Testis (tissue), 2 donors: ENCODE measurements at regions not wholly inside any gene's neighbourhood (a gene's known extent, or its start where the extent isn't known, plus 50 kb on each side); places are given as distances from the start of the nearest gene placed in this dataset.

Experiments
- DNase-seq: peaks from one replicate; pipeline ENCODE4 v3.0.0-alpha.2; 2019
- H3K27ac ChIP-seq, 2 donors: fragments of 200-600 bp; sonication (generic); one replicate each; pipeline ENCODE4 v1.5.1; 2019
- H3K27me3 ChIP-seq: fragments of 200-600 bp; sonication (generic); one replicate; pipeline ENCODE4 v1.5.1; 2019
- H3K36me3 ChIP-seq: fragments of 200-600 bp; sonication (generic); one replicate; pipeline ENCODE4 v1.5.1; 2017; ENCODE audit warnings: low read depth; ENCODE audit errors: missing control alignments
- H3K4me1 ChIP-seq: fragments of 200-600 bp; sonication (generic); one replicate; pipeline ENCODE4 v1.5.1; 2019
- H3K4me3 ChIP-seq, 2 donors: fragments of 200-600 bp; sonication (generic); one replicate each; pipeline ENCODE4 v1.5.1; 2017 to 2019
- H3K9me3 ChIP-seq: fragments of 200-600 bp; sonication (generic); one replicate; pipeline ENCODE4 v1.5.1; 2017
- CTCF ChIP-seq, 3 experiments: fragments of 450-650 bp in 2 of 3; fragments of 200-600 bp in 1 of 3; sonication (generic) in 1 of 3; IDR thresholded peaks; one replicate each; pipeline ENCODE4 v1.5.1; 2016 to 2019; ENCODE audit warnings: antibody characterized with exemption in 3 of 3, mild to moderate bottlenecking in 2 of 3, moderate library complexity in 1 of 3
- POLR2A ChIP-seq: fragments of 450-650 bp; IDR thresholded peaks from one replicate; pipeline ENCODE4 v1.6.1; 2017; ENCODE audit warnings: antibody characterized with exemption, mild to moderate bottlenecking, moderate library complexity
- WGBS, 2 donors: methylation state at CpG; one replicate each; pipeline ENCODE4 v1.1.5; 2018; 5-methylcytosine and 5-hydroxymethylcytosine counted together
- intact Hi-C: fragments of 100-400 bp; cut with DNase I; formaldehyde crosslinking; loops from one replicate; pipeline ENCODE4 v1.15.1; 2023; ENCODE audit warnings: low total_unique reads

DNA sequence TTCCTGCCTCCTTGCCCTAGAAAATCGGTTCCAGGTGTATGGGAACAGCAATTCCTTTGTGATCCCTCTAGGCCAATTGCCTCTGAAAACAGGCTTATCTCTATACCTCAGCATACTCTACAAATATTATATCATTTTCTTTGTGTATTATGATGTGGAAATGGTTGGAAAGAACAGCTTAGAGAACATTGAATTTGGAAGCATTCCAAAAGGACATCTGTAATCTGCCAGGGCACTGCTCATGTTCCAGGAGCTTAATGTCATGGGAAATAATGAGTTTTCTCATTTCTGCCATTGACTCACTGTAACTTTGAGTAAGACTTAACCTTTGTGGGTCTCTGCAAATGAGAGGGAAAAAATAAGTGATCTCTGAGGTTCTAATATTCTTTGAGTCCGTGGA, 147.3 kb downstream of the UFM1 start:
- WGBS, 2 donors = 48 to 57% methylated on average over 2 of the region's 2 CpGs

GRCh38 chr13:38498271-38498670, 148.6 kb downstream of the UFM1 start:
- Histone ChIP-seq H3K36me3 (no peaks in the 10 kb centered on the region), H3K4me1 (no peaks in the 10 kb centered on the region), H3K27me3 (no peaks in the 10 kb centered on the region), H3K9me3 (no peaks in the 10 kb centered on the region), H3K4me3 (no peak overlapping the region), H3K27ac (no peak overlapping the region)
- no peak for DNase-seq
- no peak for TF ChIP-seq CTCF (IDR thresholded peaks at IDR 0.05)
- WGBS, 2 donors = 96% methylated on average over 5 of the region's 5 CpGs
- intact Hi-C loops = no loop called here

More for the DNA sequence above, 147.3 kb downstream of the UFM1 start:
- TF ChIP-seq POLR2A (no peak), CTCF (IDR thresholded peaks at IDR 0.05) (no peak)
- H3K4me1 ChIP-seq = no peaks in the 10 kb centered on the region
- no peaks in the 10 kb centered on the region for H3K9me3 ChIP-seq
- H3K4me3 ChIP-seq = no peak overlapping the region
- no peaks in the 10 kb centered on the region for H3K27me3 ChIP-seq
- H3K36me3 ChIP-seq = no peaks in the 10 kb centered on the region
- DNase-seq = no peak
- H3K27ac ChIP-seq = no peak overlapping the region
- intact Hi-C loops = no loop called here

DNA sequence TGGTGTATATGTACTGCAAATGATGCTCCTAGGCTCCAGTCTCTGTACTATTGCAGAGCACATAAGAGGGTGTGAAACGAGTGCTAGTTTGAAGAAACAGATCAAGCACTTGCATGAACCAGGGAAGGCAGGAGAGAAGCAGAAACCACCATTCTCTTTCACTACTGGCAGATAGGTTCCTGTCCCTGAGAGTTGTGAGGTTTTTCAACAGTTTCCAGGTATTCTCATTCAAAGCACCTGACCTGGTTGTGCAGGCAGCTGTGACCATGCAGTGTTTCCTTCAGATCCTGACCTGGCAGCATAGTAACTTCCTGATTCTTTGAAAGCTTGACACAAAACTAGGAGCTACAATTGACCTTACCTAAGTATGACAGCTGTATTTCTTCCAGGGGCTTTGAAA, 164.9 kb downstream of the UFM1 start:
- intact Hi-C loops = no loop called here
- Histone ChIP-seq H3K36me3 (no peaks in the 10 kb centered on the region), H3K4me1 (no peaks in the 10 kb centered on the region), H3K27me3 (no peaks in the 10 kb centered on the region), H3K27ac (no peak overlapping the region), H3K9me3 (no peaks in the 10 kb centered on the region), H3K4me3 (no peak overlapping the region)
- TF ChIP-seq CTCF (IDR thresholded peaks at IDR 0.05) = no peak
- DNase-seq = no peak
- WGBS, 2 donors = 67 to 87% methylated on average over 1 of the region's 1 CpG

- TF ChIP-seq POLR2A (no peak), CTCF (IDR thresholded peaks at IDR 0.05) (no peak)
- no peak for DNase-seq
- Histone ChIP-seq H3K4me3 (no peak overlapping the region), H3K27me3 (no peaks in the 10 kb centered on the region), H3K4me1 (no peaks in the 10 kb centered on the region), H3K27ac (no peak overlapping the region), H3K36me3 (no peaks in the 10 kb centered on the region), H3K9me3 (no peaks in the 10 kb centered on the region)
- WGBS, 2 donors = 88 to 93% methylated on average over 4 of the region's 4 CpGs
- intact Hi-C loops = no loop called here
These were observed 168.5 kb upstream of the FREM2 start for GRCh38 chr13:38518328-38518727.

DNA sequence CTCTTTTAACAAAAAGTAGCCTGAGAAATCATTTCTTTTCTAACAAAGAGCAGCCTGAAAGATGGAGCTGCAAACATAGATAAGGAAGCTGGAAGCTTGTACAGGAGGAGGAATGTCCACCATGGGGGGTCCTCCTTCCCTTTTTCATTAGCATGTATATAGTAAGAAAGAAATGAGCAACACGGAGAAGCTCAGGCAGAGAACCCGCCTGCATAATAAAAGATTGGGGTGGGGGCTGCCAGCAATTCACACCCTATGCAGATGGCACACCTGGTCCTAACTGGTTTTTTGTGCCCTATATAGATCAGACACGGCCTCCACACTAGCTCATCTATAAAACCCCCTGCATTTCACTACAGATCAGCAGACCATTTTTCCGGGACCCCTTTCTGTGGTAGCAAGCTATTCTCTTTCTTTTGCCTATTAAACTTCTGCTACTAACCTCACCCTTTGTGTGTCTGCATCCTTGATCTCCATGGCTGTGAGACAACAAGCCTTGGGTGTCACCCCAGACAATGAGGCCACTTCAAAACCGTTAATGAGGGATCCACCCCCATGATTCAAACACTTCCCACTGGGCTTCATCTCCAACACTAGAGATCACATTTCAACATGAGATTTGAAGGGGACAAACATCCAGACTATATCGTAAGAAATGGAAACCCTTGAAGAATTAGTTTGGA, 167.5 kb upstream of the FREM2 start:
- Histone ChIP-seq H3K9me3 (no peaks in the 10 kb centered on the region), H3K27me3 (no peaks in the 10 kb centered on the region), H3K27ac (no peak overlapping the region), H3K36me3 (no peaks in the 10 kb centered on the region), H3K4me1 (no peaks in the 10 kb centered on the region), H3K4me3 (no peak overlapping the region)
- no peak for TF ChIP-seq POLR2A
- TF ChIP-seq CTCF (IDR thresholded peaks at IDR 0.05) = no peak
- DNase-seq = no peak
- WGBS, 2 donors = 79 to 82% methylated on average over 6 of the region's 6 CpGs
- intact Hi-C loops = no loop called here
